ENCODE measurements at regions not wholly inside any gene's neighbourhood (a gene's known extent, or its start where the extent isn't known, plus 50 kb on each side); places are given as distances from the start of the nearest gene placed in this dataset.

GRCh38 chr4:34636623-34637022, 1607.7 kb downstream of the ARAP2 start:
- TF ChIP-seq CTCF (conservative IDR thresholded peaks at IDR 0.05 in 1 of 2, IDR thresholded peaks at IDR 0.05 in 1 of 2; ENCODE audit: low read depth in 1 of 2, low read length in 2 of 2): no peak
- TF ChIP-seq EZH2 (IDR thresholded peaks at IDR 0.05; ENCODE audit: low read length, missing control alignments): no peak

Measured in fibroblast of lung (primary cell).